ENCODE measurements at regions not wholly inside any gene's neighbourhood (a gene's known extent, or its start where the extent isn't known, plus 50 kb on each side); places are given as distances from the start of the nearest gene placed in this dataset.

DNA sequence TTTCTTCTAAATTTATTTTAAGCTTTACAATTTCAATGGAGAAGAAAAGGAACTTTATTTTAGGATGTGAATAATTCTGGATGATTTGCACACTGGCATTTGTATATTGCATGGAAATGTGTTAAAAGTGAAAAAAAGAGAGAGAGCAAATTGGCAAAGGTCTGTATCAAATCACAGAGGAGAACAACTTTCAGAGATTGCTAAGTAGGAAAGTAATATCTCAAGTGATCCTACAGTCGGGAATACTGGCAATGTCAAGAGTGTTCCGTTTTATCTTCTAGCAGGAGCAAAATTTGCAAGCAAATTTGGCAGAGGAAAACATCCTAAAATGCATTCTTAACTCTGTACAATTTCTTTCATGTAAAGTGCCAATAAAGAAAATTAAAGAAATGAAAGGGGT, 97.1 kb upstream of the TMC3 start:
- peaks cover 3 to 12% of the 10 kb centered on the region in 2 experiments for H3K27me3 ChIP-seq (ENCODE audit: control insufficient read depth in 2 of 2, insufficient read depth in 2 of 2, low read length in 2 of 2)
- H3K9ac ChIP-seq (replicated peaks; ENCODE audit: extremely low read depth, insufficient read depth, low read length), result no peak overlapping the region
- H3K79me2 ChIP-seq (ENCODE audit: control insufficient read depth, insufficient read depth, low read length), result no peaks in the 10 kb centered on the region
- no peak for DNase-seq (ENCODE audit: low read depth, low spot score)
- H2AFZ ChIP-seq (ENCODE audit: low read depth, low read length), result no peak overlapping the region
- H3K4me1 ChIP-seq (ENCODE audit: control insufficient read depth, extremely low read depth, insufficient read depth, low read length), result no peaks in the 10 kb centered on the region
- intact Hi-C loops (cut with micrococcal nuclease), result no loop called here
- H3K27ac ChIP-seq (ENCODE audit: insufficient read depth, low read depth, low read length), result no peak overlapping the region
- H3K4me2 ChIP-seq (ENCODE audit: insufficient read depth, low read length), result no peak overlapping the region
- no TSS peak for BruUV-seq (replicated peaks)
- H3K9me3 ChIP-seq (replicated peaks; ENCODE audit: control insufficient read depth, insufficient read depth, low read length), result no peaks in the 10 kb centered on the region
- dilution Hi-C loops (cut with MboI; ENCODE audit: extremely low pct_ligation_motif_present, low sequenced_read_pairs), result no loop called here
- H3K4me3 ChIP-seq (replicated peaks in 1 of 3; ENCODE audit: insufficient read depth in 1 of 3, low read depth in 1 of 3, low read length in 3 of 3), result no peak overlapping the region
- H4K20me1 ChIP-seq (replicated peaks; ENCODE audit: control insufficient read depth, extremely low read depth, insufficient read depth, low read length), result no peaks in the 10 kb centered on the region
- no peak for FAIRE-seq
- TF ChIP-seq JUN (IDR thresholded peaks at IDR 0.05; ENCODE audit: borderline replicate concordance, insufficient read depth, insufficient read length, low read depth) (no peak), GATA2 (IDR thresholded peaks at IDR 0.05; ENCODE audit: insufficient read depth, insufficient read length, low read depth, low read length) (no peak), MYC (IDR thresholded peaks at IDR 0.05; ENCODE audit: low read depth, low read length) (no peak), FOS (IDR thresholded peaks at IDR 0.05; ENCODE audit: borderline replicate concordance, insufficient read depth, low read length) (no peak), POLR2AphosphoS5 (IDR thresholded peaks at IDR 0.05; ENCODE audit: insufficient read depth, low read depth, low read length) (no peak), EZH2 (IDR thresholded peaks at IDR 0.05; ENCODE audit: borderline replicate concordance, low read depth, low read length, severe bottlenecking) (no peak), POLR2A (IDR thresholded peaks at IDR 0.05; ENCODE audit: low read depth, low read length) (no peak)
- TF ChIP-seq, protein P1, sequence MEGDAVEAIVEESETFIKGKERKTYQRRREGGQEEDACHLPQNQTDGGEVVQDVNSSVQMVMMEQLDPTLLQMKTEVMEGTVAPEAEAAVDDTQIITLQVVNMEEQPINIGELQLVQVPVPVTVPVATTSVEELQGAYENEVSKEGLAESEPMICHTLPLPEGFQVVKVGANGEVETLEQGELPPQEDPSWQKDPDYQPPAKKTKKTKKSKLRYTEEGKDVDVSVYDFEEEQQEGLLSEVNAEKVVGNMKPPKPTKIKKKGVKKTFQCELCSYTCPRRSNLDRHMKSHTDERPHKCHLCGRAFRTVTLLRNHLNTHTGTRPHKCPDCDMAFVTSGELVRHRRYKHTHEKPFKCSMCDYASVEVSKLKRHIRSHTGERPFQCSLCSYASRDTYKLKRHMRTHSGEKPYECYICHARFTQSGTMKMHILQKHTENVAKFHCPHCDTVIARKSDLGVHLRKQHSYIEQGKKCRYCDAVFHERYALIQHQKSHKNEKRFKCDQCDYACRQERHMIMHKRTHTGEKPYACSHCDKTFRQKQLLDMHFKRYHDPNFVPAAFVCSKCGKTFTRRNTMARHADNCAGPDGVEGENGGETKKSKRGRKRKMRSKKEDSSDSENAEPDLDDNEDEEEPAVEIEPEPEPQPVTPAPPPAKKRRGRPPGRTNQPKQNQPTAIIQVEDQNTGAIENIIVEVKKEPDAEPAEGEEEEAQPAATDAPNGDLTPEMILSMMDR (IDR thresholded peaks at IDR 0.05; ENCODE audit: extremely low read depth in 1 of 2, insufficient read depth in 1 of 2, low read depth in 1 of 2, low read length in 2 of 2), result no peak
- TF ChIP-seq, protein P2, sequence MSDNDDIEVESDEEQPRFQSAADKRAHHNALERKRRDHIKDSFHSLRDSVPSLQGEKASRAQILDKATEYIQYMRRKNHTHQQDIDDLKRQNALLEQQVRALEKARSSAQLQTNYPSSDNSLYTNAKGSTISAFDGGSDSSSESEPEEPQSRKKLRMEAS (IDR thresholded peaks at IDR 0.05; ENCODE audit: insufficient read depth, insufficient read length), result no peak
- H3K36me3 ChIP-seq (ENCODE audit: control insufficient read depth in 2 of 2, extremely low read depth in 1 of 2, insufficient read depth in 2 of 2, low read length in 2 of 2), result no peaks in the 10 kb centered on the region
- H3K9me1 ChIP-seq (replicated peaks; ENCODE audit: control insufficient read depth, extremely low read depth, insufficient read depth, low read length), result no peaks in the 10 kb centered on the region
- ChIA-PET CTCF (interaction anchor here (0.6 kb wide), 1 partner anchor 923 kb away, joined by 3 read pairs; no protein-coding TSS in a partner anchor), POLR2A (no interaction called here)
